ENCODE measurements at regions not wholly inside any gene's neighbourhood (a gene's known extent, or its start where the extent isn't known, plus 50 kb on each side); places are given as distances from the start of the nearest gene placed in this dataset.

DNA sequence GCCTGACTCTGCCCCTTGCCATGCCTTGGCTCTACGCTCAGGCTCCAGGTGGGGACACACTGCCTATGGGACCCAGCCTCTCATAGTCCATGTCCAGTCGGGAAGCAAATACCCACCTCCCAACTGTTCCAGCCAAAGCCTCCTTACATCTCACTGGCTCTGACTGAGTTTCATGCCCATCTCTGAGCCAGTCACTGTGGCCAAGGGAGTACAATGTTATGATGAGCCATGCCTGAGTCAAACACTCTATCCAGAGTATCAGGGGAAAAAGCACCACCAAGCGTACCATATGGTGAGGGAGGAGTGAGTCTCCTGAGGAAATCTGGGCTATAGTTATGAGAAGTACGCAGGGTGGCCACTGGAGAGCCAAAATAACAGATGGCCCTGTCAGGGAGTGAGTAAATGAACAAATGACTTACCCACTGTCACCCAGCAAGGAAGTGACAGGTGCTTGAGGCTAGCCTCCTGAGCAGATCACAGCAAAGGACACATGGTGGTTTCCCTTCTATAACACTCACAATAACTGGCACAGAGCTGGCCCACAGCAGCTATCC, 236.6 kb upstream of the GJB5 start:
- CTCF ChIA-PET: interaction anchor here (0.5 kb wide), 1 partner anchor 16 kb away, joined by 3 read pairs; no protein-coding TSS in a partner anchor
- DNase-seq (ENCODE audit: unreplicated experiment): no peak
- H3K4me3 Mint-ChIP-seq (ENCODE audit: unreplicated experiment): no peak overlapping the region

GRCh38 chr1:34520111-34520510, 234.7 kb upstream of the GJB5 start:
- TF ChIP-seq, protein P1, sequence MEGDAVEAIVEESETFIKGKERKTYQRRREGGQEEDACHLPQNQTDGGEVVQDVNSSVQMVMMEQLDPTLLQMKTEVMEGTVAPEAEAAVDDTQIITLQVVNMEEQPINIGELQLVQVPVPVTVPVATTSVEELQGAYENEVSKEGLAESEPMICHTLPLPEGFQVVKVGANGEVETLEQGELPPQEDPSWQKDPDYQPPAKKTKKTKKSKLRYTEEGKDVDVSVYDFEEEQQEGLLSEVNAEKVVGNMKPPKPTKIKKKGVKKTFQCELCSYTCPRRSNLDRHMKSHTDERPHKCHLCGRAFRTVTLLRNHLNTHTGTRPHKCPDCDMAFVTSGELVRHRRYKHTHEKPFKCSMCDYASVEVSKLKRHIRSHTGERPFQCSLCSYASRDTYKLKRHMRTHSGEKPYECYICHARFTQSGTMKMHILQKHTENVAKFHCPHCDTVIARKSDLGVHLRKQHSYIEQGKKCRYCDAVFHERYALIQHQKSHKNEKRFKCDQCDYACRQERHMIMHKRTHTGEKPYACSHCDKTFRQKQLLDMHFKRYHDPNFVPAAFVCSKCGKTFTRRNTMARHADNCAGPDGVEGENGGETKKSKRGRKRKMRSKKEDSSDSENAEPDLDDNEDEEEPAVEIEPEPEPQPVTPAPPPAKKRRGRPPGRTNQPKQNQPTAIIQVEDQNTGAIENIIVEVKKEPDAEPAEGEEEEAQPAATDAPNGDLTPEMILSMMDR (IDR thresholded peaks at IDR 0.05; ENCODE audit: unreplicated experiment): no peak
- intact Hi-C loops (cut with micrococcal nuclease): no loop called here
- ChIA-PET POLR2A (no interaction called here), CTCF (no interaction called here)
- no peaks in the 10 kb centered on the region for H3K4me1 Mint-ChIP-seq (ENCODE audit: insufficient read depth, unreplicated experiment)
- BruUV-seq (replicated peaks): no TSS peak
- no peaks in the 10 kb centered on the region for H3K36me3 Mint-ChIP-seq (ENCODE audit: insufficient read depth, unreplicated experiment)
- no peak overlapping the region for H3K27ac Mint-ChIP-seq (ENCODE audit: low read depth, unreplicated experiment)
- H3K9me3 Mint-ChIP-seq (ENCODE audit: unreplicated experiment): peaks cover 20% of the 10 kb centered on the region
- H3K27me3 Mint-ChIP-seq (ENCODE audit: insufficient read depth, unreplicated experiment): no peaks in the 10 kb centered on the region
- no peak for DNase-seq (ENCODE audit: unreplicated experiment)
- no peak overlapping the region for H3K4me3 Mint-ChIP-seq (ENCODE audit: unreplicated experiment)

More for the DNA sequence above, 236.6 kb upstream of the GJB5 start:
- BruUV-seq (replicated peaks): no TSS peak
- H3K27ac Mint-ChIP-seq (ENCODE audit: low read depth, unreplicated experiment): no peak overlapping the region
- H3K36me3 Mint-ChIP-seq (ENCODE audit: insufficient read depth, unreplicated experiment): no peaks in the 10 kb centered on the region
- H3K27me3 Mint-ChIP-seq (ENCODE audit: insufficient read depth, unreplicated experiment): no peaks in the 10 kb centered on the region
- H3K4me1 Mint-ChIP-seq (ENCODE audit: insufficient read depth, unreplicated experiment): no peaks in the 10 kb centered on the region
- TF ChIP-seq, protein P1 (IDR thresholded peaks at IDR 0.05; ENCODE audit: unreplicated experiment): no peak
- POLR2A ChIA-PET: no interaction called here
- intact Hi-C loops (cut with micrococcal nuclease): no loop called here
- peaks cover 12% of the 10 kb centered on the region for H3K9me3 Mint-ChIP-seq (ENCODE audit: unreplicated experiment)

DNA sequence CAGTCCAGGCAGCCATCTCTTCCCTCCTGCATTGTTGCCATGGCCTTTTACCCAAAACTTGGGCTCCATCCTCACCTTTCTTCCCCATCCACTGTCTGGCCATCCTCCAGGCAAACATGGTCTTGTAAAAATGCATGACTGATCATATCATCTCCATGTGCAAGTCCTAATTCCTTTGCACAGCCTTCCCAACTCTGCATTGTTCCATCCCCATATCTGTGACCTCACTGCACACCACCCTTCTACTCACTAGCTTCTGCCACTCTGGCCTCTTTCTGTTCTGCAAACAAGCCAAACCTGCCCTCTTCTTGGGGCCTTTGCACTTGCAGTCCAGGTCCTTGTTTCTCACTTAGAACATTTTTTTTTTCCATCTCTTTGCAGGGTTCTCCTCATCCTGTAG, 230.1 kb upstream of the GJB5 start:
- BruUV-seq (replicated peaks): no TSS peak
- Mint-ChIP-seq H3K4me1 (ENCODE audit: insufficient read depth, unreplicated experiment) (no peaks in the 10 kb centered on the region), H3K36me3 (ENCODE audit: insufficient read depth, unreplicated experiment) (no peaks in the 10 kb centered on the region), H3K4me3 (ENCODE audit: unreplicated experiment) (no peak overlapping the region), H3K27me3 (ENCODE audit: insufficient read depth, unreplicated experiment) (no peaks in the 10 kb centered on the region), H3K9me3 (ENCODE audit: unreplicated experiment) (peaks cover 9% of the 10 kb centered on the region), H3K27ac (ENCODE audit: low read depth, unreplicated experiment) (no peak overlapping the region)
- CTCF ChIA-PET: no interaction called here
- intact Hi-C loops (cut with micrococcal nuclease): no loop called here
- TF ChIP-seq, protein P1 (IDR thresholded peaks at IDR 0.05; ENCODE audit: unreplicated experiment): no peak
- POLR2A ChIA-PET: no interaction called here
- DNase-seq (ENCODE audit: unreplicated experiment): no peak

- POLR2A ChIA-PET: no interaction called here
- Mint-ChIP-seq H3K27me3 (ENCODE audit: insufficient read depth, unreplicated experiment) (no peaks in the 10 kb centered on the region), H3K4me3 (ENCODE audit: unreplicated experiment) (no peak overlapping the region), H3K9me3 (ENCODE audit: unreplicated experiment) (peaks cover 7% of the 10 kb centered on the region), H3K4me1 (ENCODE audit: insufficient read depth, unreplicated experiment) (no peaks in the 10 kb centered on the region), H3K36me3 (ENCODE audit: insufficient read depth, unreplicated experiment) (no peaks in the 10 kb centered on the region), H3K27ac (ENCODE audit: low read depth, unreplicated experiment) (no peak overlapping the region)
- no peak for DNase-seq (ENCODE audit: unreplicated experiment)
- CTCF ChIA-PET: interaction anchor here (0.6 to 0.7 kb wide), 3 partner anchors 67 to 832 kb away, joined by 3 read pairs; no protein-coding TSS in a partner anchor
- intact Hi-C loops (cut with micrococcal nuclease): no loop called here
- no TSS peak for BruUV-seq (replicated peaks)
- TF ChIP-seq, protein P1 (IDR thresholded peaks at IDR 0.05; ENCODE audit: unreplicated experiment): no peak
Measured at GRCh38 chr1:34529935-34530859, 224.7 kb upstream of the GJB5 start.

All from MCF 10A (cell line).